Keratinocyte (primary cell): ENCODE measurements at regions not wholly inside any gene's neighbourhood (a gene's known extent, or its start where the extent isn't known, plus 50 kb on each side); places are given as distances from the start of the nearest gene placed in this dataset.

Source experiments
- DNase-seq: peaks from one replicate; pipeline ENCODE4 v3.0.0-alpha.2; 2011; ENCODE audit warnings: low read depth, missing footprints, low spot score
- FAIRE-seq: peaks from 2 replicates; lab custom pipeline; 2011; peaks lifted over from hg19 to GRCh38; lab: Jason Lieb, UNC
- H2AFZ ChIP-seq: 2 replicates; pipeline ENCODE4 v1.6.0; 2012; ENCODE audit warnings: low read length, control low read depth, inconsistent platforms; ENCODE audit not compliant: control insufficient read depth
- H3K27ac ChIP-seq: 2 replicates; pipeline ENCODE4 v1.5.1; 2011; ENCODE audit warnings: low read length; ENCODE audit not compliant: control insufficient read depth, insufficient read depth
- H3K27me3 ChIP-seq: 3 replicates; pipeline ENCODE4 v1.6.0; 2011; ENCODE audit warnings: low read length; ENCODE audit not compliant: control insufficient read depth, insufficient read depth; ENCODE audit errors: extremely low read depth
- H3K36me3 ChIP-seq, 2 experiments: 2 replicates in 1 of 2; 3 replicates in 1 of 2; pipeline ENCODE4 v1.5.1; 2011; ENCODE audit warnings: low read length in 2 of 2, mild to moderate bottlenecking in 1 of 2; ENCODE audit not compliant: control insufficient read depth in 2 of 2, insufficient read depth in 2 of 2; ENCODE audit errors: extremely low read depth in 1 of 2
- H3K4me1 ChIP-seq: 3 replicates; pipeline ENCODE4 v1.5.1; 2011; ENCODE audit warnings: low read length; ENCODE audit not compliant: control insufficient read depth, insufficient read depth; ENCODE audit errors: extremely low read depth
- H3K4me2 ChIP-seq: 3 replicates; pipeline ENCODE4 v1.6.0; 2011; ENCODE audit warnings: low read depth, low read length; ENCODE audit not compliant: control insufficient read depth, insufficient read depth; ENCODE audit errors: extremely low read depth
- H3K4me3 ChIP-seq, 3 experiments: fragments of 200-600 bp in 1 of 3; sonication (generic) in 1 of 3; 2 replicates in 2 of 3; 3 replicates in 1 of 3; pipeline ENCODE4 v1.5.1; 2011 to 2016; ENCODE audit warnings: low read length in 3 of 3, mild to moderate bottlenecking in 3 of 3, control low read depth in 2 of 3, inconsistent platforms in 1 of 3, low read depth in 1 of 3, mixed read lengths in 1 of 3, mixed run types in 1 of 3, moderate library complexity in 1 of 3; ENCODE audit not compliant: control insufficient read depth in 2 of 3, insufficient read depth in 2 of 3; ENCODE audit errors: extremely low read depth in 1 of 3
- H3K79me2 ChIP-seq: 2 replicates; pipeline ENCODE4 v1.6.0; 2012; ENCODE audit warnings: low read length; ENCODE audit not compliant: control insufficient read depth, insufficient read depth
- H3K9ac ChIP-seq: 3 replicates; pipeline ENCODE4 v1.6.0; 2011; ENCODE audit warnings: low read length; ENCODE audit not compliant: control insufficient read depth, insufficient read depth; ENCODE audit errors: extremely low read depth
- H3K9me1 ChIP-seq: 3 replicates; pipeline ENCODE4 v1.6.0; 2011; ENCODE audit warnings: low read length; ENCODE audit not compliant: control insufficient read depth, insufficient read depth; ENCODE audit errors: extremely low read depth
- H3K9me3 ChIP-seq: 2 replicates; pipeline ENCODE4 v1.5.1; 2012; ENCODE audit warnings: low read depth, low read length; ENCODE audit not compliant: control insufficient read depth
- H4K20me1 ChIP-seq: 3 replicates; pipeline ENCODE4 v1.6.0; 2011; ENCODE audit warnings: low read length; ENCODE audit not compliant: control insufficient read depth, insufficient read depth; ENCODE audit errors: extremely low read depth
- EZH2 ChIP-seq: IDR thresholded peaks from one replicate; pipeline ENCODE4 v1.6.1; 2012; ENCODE audit warnings: inconsistent platforms, mild to moderate bottlenecking, low read length, moderate library complexity
- dilution Hi-C: fragments of 300-500 bp; cut with MboI; formaldehyde crosslinking; loops from one replicate; pipeline ENCODE4 v1.7.0; 2020; ENCODE audit warnings: low sequenced_read_pairs; ENCODE audit not compliant: extremely low pct_ligation_motif_present
- TF ChIP-seq, protein P1 (sequence below), 3 experiments: IDR thresholded peaks in 1 of 3; conservative IDR thresholded peaks in 1 of 3; optimal IDR thresholded peaks in 1 of 3; 2 replicates in 2 of 3; 3 replicates in 1 of 3; pipeline versions ENCODE3 to v1.5.1; 2011; ENCODE audit warnings: low read length in 3 of 3, mild to moderate bottlenecking in 3 of 3, moderate library complexity in 2 of 3, control low read depth in 1 of 3, inconsistent platforms in 1 of 3; ENCODE audit not compliant: insufficient read depth in 2 of 3; ENCODE audit errors: extremely low read depth in 1 of 3

DNA sequence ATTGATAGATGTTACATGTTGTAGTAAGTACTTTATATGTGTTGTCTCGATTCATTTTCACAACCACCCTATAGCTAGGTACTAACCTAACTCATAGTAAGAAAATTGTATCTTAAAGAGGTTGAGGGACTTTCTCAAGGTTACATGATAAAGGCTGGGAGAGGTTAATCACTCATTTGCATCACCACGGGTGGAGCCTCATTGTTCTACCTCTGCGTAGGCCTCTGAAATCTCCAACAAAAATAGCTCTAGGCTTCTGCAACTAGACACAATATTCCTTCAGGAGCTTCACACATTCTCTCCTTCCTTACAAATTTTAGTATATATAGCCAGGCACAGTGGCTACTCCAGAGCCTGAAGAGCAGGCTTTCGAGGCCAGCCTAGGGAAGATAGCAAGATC, 408.9 kb upstream of the ANO5 start:
- dilution Hi-C loops, result no loop called here
- Histone ChIP-seq H3K27me3 (no peaks in the 10 kb centered on the region), H3K9me1 (no peaks in the 10 kb centered on the region), H3K4me1 (no peaks in the 10 kb centered on the region), H3K27ac (no peak overlapping the region), H3K4me3 (no peak overlapping the region), H3K9ac (no peak overlapping the region), H3K36me3 (no peaks in the 10 kb centered on the region), H3K9me3 (no peaks in the 10 kb centered on the region), H4K20me1 (no peaks in the 10 kb centered on the region), H2AFZ (no peak overlapping the region), H3K79me2 (no peaks in the 10 kb centered on the region), H3K4me2 (no peak overlapping the region)
- FAIRE-seq (no peak), DNase-seq (no peak)
- TF ChIP-seq EZH2, result no peak
- TF ChIP-seq, protein P1, sequence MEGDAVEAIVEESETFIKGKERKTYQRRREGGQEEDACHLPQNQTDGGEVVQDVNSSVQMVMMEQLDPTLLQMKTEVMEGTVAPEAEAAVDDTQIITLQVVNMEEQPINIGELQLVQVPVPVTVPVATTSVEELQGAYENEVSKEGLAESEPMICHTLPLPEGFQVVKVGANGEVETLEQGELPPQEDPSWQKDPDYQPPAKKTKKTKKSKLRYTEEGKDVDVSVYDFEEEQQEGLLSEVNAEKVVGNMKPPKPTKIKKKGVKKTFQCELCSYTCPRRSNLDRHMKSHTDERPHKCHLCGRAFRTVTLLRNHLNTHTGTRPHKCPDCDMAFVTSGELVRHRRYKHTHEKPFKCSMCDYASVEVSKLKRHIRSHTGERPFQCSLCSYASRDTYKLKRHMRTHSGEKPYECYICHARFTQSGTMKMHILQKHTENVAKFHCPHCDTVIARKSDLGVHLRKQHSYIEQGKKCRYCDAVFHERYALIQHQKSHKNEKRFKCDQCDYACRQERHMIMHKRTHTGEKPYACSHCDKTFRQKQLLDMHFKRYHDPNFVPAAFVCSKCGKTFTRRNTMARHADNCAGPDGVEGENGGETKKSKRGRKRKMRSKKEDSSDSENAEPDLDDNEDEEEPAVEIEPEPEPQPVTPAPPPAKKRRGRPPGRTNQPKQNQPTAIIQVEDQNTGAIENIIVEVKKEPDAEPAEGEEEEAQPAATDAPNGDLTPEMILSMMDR (optimal IDR thresholded peaks at IDR 0.05 in 1 of 3, IDR thresholded peaks at IDR 0.05 in 1 of 3, conservative IDR thresholded peaks at IDR 0.05 in 1 of 3; ENCODE audit: extremely low read depth in 1 of 3, insufficient read depth in 2 of 3, low read length in 3 of 3), result no peak

DNA sequence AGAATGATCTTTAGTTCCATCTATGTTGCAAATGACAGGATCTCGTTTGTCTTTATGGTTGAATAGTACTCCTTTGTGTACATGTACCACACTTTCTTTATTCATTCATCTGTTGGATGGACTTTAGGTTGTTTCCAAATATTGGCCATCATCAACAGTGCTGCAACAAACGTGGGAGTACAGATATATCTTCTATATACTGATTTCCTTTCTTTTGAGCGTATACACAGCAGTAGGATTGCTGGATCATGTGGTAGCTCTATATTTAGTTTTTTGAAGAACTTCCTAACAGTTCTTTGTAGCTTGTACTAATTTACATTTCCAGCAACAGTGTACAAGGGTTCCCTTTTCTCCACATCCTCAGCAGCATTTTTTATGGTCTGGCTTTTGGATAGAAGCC, 407.5 kb upstream of the ANO5 start:
- no peak overlapping the region for H3K4me3 ChIP-seq
- FAIRE-seq (no peak), DNase-seq (no peak)
- H3K9ac ChIP-seq, result no peak overlapping the region
- TF ChIP-seq, protein P1 (optimal IDR thresholded peaks at IDR 0.05 in 1 of 3, IDR thresholded peaks at IDR 0.05 in 1 of 3, conservative IDR thresholded peaks at IDR 0.05 in 1 of 3; ENCODE audit: extremely low read depth in 1 of 3, insufficient read depth in 2 of 3, low read length in 3 of 3), result no peak
- TF ChIP-seq EZH2, result no peak
- H3K36me3 ChIP-seq, result no peaks in the 10 kb centered on the region
- H3K4me2 ChIP-seq, result no peak overlapping the region
- H3K79me2 ChIP-seq, result no peaks in the 10 kb centered on the region
- H3K27ac ChIP-seq, result no peak overlapping the region
- H3K9me1 ChIP-seq, result no peaks in the 10 kb centered on the region
- H3K4me1 ChIP-seq, result no peaks in the 10 kb centered on the region
- dilution Hi-C loops, result no loop called here
- no peaks in the 10 kb centered on the region for H4K20me1 ChIP-seq
- H2AFZ ChIP-seq, result no peak overlapping the region
- no peaks in the 10 kb centered on the region for H3K27me3 ChIP-seq
- no peaks in the 10 kb centered on the region for H3K9me3 ChIP-seq
